ENCODE measurements at regions not wholly inside any gene's neighbourhood (a gene's known extent, or its start where the extent isn't known, plus 50 kb on each side); places are given as distances from the start of the nearest gene placed in this dataset.

GRCh38 chr7:51797371-51797770 is 480.8 kb upstream of the COBL start:
- DNase-seq (no peak), ATAC-seq (no peak)
- TF ChIP-seq CTCF (IDR thresholded peaks at IDR 0.05) (no peak), POLR2A (IDR thresholded peaks at IDR 0.05) (no peak)
- Histone ChIP-seq H3K36me3 (replicated peaks in 1 of 2; ENCODE audit: insufficient read depth in 1 of 2, low read depth in 2 of 2) (no peaks in the 10 kb centered on the region), H3K27me3 (no peaks in the 10 kb centered on the region), H3K9me3 (no peaks in the 10 kb centered on the region), H3K27ac (no peak overlapping the region), H3K4me1 (no peaks in the 10 kb centered on the region), H3K4me3 (no peak overlapping the region)
- intact Hi-C loops (cut with DNase I), result no loop called here
- WGBS, 2 donors, result 80 to 86% methylated on average over 1 of the region's 1 CpG

DNA sequence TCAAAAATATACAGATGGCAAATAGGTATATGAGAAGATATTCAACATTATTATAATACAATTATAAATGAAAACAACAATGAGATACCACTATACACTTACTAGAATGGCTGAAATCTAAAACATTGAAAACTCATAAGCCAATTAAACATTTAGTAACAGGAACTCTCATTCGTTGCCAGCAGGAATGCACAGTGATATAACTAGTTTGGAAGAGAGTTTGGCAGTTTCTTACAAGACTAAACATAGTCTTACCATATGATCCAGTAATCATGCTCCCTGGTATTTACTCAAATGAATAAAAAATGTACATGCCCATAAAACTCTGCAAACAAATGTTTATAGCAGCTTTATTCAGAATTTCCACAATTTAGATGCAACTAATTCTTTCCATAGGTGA is 476.2 kb upstream of the COBL start:
- DNase-seq (no peak), ATAC-seq (no peak)
- H3K4me1 ChIP-seq, result no peaks in the 10 kb centered on the region
- intact Hi-C loops (cut with DNase I), result no loop called here
- H3K36me3 ChIP-seq (replicated peaks in 1 of 2; ENCODE audit: insufficient read depth in 1 of 2, low read depth in 2 of 2), result no peaks in the 10 kb centered on the region
- 34 to 47% methylated on average over 1 of the region's 1 CpG for WGBS, 2 donors
- TF ChIP-seq CTCF (IDR thresholded peaks at IDR 0.05) (no peak), POLR2A (IDR thresholded peaks at IDR 0.05) (no peak)
- no peak overlapping the region for H3K27ac ChIP-seq
- no peaks in the 10 kb centered on the region for H3K9me3 ChIP-seq
- H3K27me3 ChIP-seq, result no peaks in the 10 kb centered on the region
- H3K4me3 ChIP-seq, result no peak overlapping the region

- H3K27me3 ChIP-seq, result no peaks in the 10 kb centered on the region
- no peak for ATAC-seq
- no peak overlapping the region for H3K4me3 ChIP-seq
- no peaks in the 10 kb centered on the region for H3K9me3 ChIP-seq
- intact Hi-C loops (cut with DNase I), result no loop called here
- no peaks in the 10 kb centered on the region for H3K4me1 ChIP-seq
- no peak for TF ChIP-seq POLR2A (IDR thresholded peaks at IDR 0.05)
- TF ChIP-seq CTCF (IDR thresholded peaks at IDR 0.05), result no peak
- DNase-seq, result no peak
- H3K36me3 ChIP-seq (replicated peaks in 1 of 2; ENCODE audit: insufficient read depth in 1 of 2, low read depth in 2 of 2), result no peaks in the 10 kb centered on the region
- no peak overlapping the region for H3K27ac ChIP-seq
Measured at GRCh38 chr7:51789489-51789888, 472.9 kb upstream of the COBL start.

DNA sequence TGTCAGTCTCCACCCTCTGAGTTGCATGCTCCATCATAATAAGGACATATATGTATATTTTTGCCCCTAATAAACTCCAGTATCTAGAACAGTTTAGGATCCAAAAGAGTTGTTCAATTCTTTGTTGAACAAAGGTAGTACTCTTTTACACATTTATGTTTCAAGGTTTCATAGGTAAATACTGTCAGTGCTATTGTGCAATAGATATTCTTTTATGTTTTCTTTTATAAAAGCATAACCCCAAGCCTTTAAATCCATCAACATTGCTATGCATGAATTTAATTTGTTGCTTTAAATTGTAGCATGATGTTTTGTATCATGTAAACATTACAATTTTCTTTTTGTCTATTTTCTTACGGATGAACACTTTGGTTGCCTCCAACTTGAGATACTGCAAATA is 469.7 kb upstream of the COBL start:
- DNase-seq (no peak), ATAC-seq (no peak)
- WGBS, 2 donors, result 80 to 83% methylated on average over 1 of the region's 1 CpG
- Histone ChIP-seq H3K27ac (no peak overlapping the region), H3K27me3 (no peaks in the 10 kb centered on the region), H3K4me3 (no peak overlapping the region), H3K36me3 (replicated peaks in 1 of 2; ENCODE audit: insufficient read depth in 1 of 2, low read depth in 2 of 2) (no peaks in the 10 kb centered on the region), H3K4me1 (no peaks in the 10 kb centered on the region), H3K9me3 (no peaks in the 10 kb centered on the region)
- intact Hi-C loops (cut with DNase I), result no loop called here
- TF ChIP-seq POLR2A (IDR thresholded peaks at IDR 0.05), result no peak
- TF ChIP-seq CTCF (IDR thresholded peaks at IDR 0.05), result no peak

DNA sequence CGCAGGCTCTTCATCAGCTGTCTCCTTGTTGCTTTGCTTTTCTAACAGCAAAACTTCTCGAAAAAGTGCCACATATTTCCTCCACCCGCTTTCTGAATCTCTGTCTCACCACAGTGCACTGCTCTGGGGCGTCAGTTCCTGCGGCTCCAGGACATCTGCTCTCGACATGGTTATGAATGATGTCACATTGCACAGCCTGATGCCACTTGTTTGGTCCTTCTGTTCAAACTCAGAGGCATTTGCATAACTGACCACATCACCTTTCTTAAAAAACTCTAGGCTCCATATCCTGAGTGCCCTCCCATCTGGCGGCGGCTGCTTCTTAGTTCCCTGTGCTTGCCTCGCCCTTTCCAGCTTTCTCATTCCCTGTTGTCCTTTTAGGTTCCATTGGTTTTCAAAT is 469.3 kb upstream of the COBL start:
- H3K36me3 ChIP-seq (replicated peaks in 1 of 2; ENCODE audit: insufficient read depth in 1 of 2, low read depth in 2 of 2), result no peaks in the 10 kb centered on the region
- TF ChIP-seq CTCF (IDR thresholded peaks at IDR 0.05) (no peak), POLR2A (IDR thresholded peaks at IDR 0.05) (no peak)

More for the DNA sequence above, 469.3 kb upstream of the COBL start:
- Histone ChIP-seq H3K4me1 (no peaks in the 10 kb centered on the region), H3K9me3 (no peaks in the 10 kb centered on the region), H3K27ac (no peak overlapping the region), H3K27me3 (no peaks in the 10 kb centered on the region), H3K4me3 (no peak overlapping the region)
- no peak for ATAC-seq
- 69 to 70% methylated on average over 9 of the region's 9 CpGs for WGBS, 2 donors
- intact Hi-C loops (cut with DNase I), result no loop called here
- DNase-seq, result no peak

All from body of pancreas (tissue), 4 donors.